Activated CD8-positive, alpha-beta memory T cell treated with anti-CD3 and anti-CD28 coated beads, Interleukin-2, amount 10 ng/mL, durations not matched to agents 7 days and 5 days (primary cell): ENCODE measurements at regions not wholly inside any gene's neighbourhood (a gene's known extent, or its start where the extent isn't known, plus 50 kb on each side); places are given as distances from the start of the nearest gene placed in this dataset.

ENCODE experiments used
- ATAC-seq: fragments of 150-1000 bp; cut with Tn5 transposase; one replicate; pipeline ENCODE4 v1.10.0; 2021; ENCODE audit warnings: moderate library complexity
- CTCF ChIA-PET: fragments of 350-600 bp; sonication (Branson Sonifier 250); formaldehyde crosslinking; loops from one replicate; lab custom pipeline; 2021; ENCODE audit warnings: antibody characterized with exemption; lab: Charles Lee
- DNase-seq: peaks from one replicate; pipeline ENCODE4 v3.0.0-alpha.2; 2020
- H3K27ac Mint-ChIP-seq: one replicate; pipeline ENCODE4 v1.8.0; 2021; ENCODE audit warnings: mild to moderate bottlenecking, mixed read lengths
- H3K27me3 Mint-ChIP-seq: one replicate; pipeline ENCODE4 v1.8.0; 2021; ENCODE audit warnings: mixed read lengths
- H3K36me3 Mint-ChIP-seq: one replicate; pipeline ENCODE4 v1.8.0; 2021; ENCODE audit warnings: mild to moderate bottlenecking, mixed read lengths
- H3K4me1 Mint-ChIP-seq: one replicate; pipeline ENCODE4 v1.8.0; 2021; ENCODE audit warnings: mixed read lengths
- H3K4me3 Mint-ChIP-seq: one replicate; pipeline ENCODE4 v1.8.0; 2021; ENCODE audit warnings: mild to moderate bottlenecking, moderate library complexity, mixed read lengths
- H3K9me3 Mint-ChIP-seq: one replicate; pipeline ENCODE4 v1.8.0; 2022; ENCODE audit warnings: low read depth, mixed read lengths

GRCh38 chr13:48181482-48182145, 51.4 kb upstream of the ITM2B start:
- peaks cover 4% of the 10 kb centered on the region for H3K36me3 Mint-ChIP-seq

GRCh38 chr13:48178126-48178525, 54.9 kb upstream of the ITM2B start:
- H3K9me3 Mint-ChIP-seq: peaks cover 2% of the 10 kb centered on the region
- DNase-seq (no peak), ATAC-seq (no peak)
- H3K4me3 Mint-ChIP-seq: no peak overlapping the region
- peaks cover 8% of the 10 kb centered on the region for H3K4me1 Mint-ChIP-seq
- peaks cover 5% of the 10 kb centered on the region for H3K27me3 Mint-ChIP-seq
- H3K27ac Mint-ChIP-seq: no peak overlapping the region
- H3K36me3 Mint-ChIP-seq: peaks cover 2% of the 10 kb centered on the region
- CTCF ChIA-PET: no interaction called here

More at GRCh38 chr13:48181482-48182145, 51.4 kb upstream of the ITM2B start:
- H3K27me3 Mint-ChIP-seq: peaks cover 5% of the 10 kb centered on the region
- DNase-seq (no peak), ATAC-seq (no peak)
- no peak overlapping the region for H3K27ac Mint-ChIP-seq
- H3K9me3 Mint-ChIP-seq: peaks cover 2% of the 10 kb centered on the region
- H3K4me1 Mint-ChIP-seq: peaks cover 22% of the 10 kb centered on the region
- no peak overlapping the region for H3K4me3 Mint-ChIP-seq
- CTCF ChIA-PET: interaction anchor here (1.2 to 1.9 kb wide), 2 partner anchors 51 to 87 kb away, joined by 4 to 5 read pairs; partner anchors contain the start of genes ITM2B and MED4

DNA sequence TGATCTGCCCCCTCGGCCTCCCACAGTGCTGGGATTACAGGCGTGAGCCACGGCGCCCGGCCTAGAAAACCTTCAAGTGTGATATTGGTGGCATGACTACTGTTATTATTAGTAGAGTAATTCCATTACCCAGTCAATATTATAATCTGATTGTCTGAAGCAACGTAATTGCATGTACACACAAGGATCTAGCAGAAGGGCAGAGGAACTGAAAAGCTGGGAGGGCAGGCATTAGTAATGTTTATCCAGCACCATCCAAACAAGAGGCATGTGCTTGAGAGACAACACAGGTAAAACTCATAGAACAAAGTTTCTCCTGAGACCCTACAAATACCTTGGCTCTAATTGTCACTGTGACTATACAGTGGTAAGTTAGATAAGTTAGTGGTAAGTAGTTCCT, 56.2 kb upstream of the ITM2B start:
- CTCF ChIA-PET: no interaction called here
- no peak overlapping the region for H3K27ac Mint-ChIP-seq

GRCh38 chr13:48175185-48175584, 57.8 kb upstream of the ITM2B start:
- no peaks in the 10 kb centered on the region for H3K36me3 Mint-ChIP-seq
- H3K4me3 Mint-ChIP-seq: no peak overlapping the region
- no peaks in the 10 kb centered on the region for H3K9me3 Mint-ChIP-seq
- CTCF ChIA-PET: interaction anchor here (1.2 to 1.4 kb wide), 2 partner anchors 44 to 48 kb away, joined by 3 read pairs; no protein-coding TSS in a partner anchor
- no peaks in the 10 kb centered on the region for H3K4me1 Mint-ChIP-seq
- H3K27me3 Mint-ChIP-seq: peaks cover 5% of the 10 kb centered on the region
- no peak overlapping the region for H3K27ac Mint-ChIP-seq
- no peak for DNase-seq
- no peak for ATAC-seq

More for the DNA sequence above, 56.2 kb upstream of the ITM2B start:
- H3K4me1 Mint-ChIP-seq: no peaks in the 10 kb centered on the region
- ATAC-seq: no peak
- no peak for DNase-seq
- no peaks in the 10 kb centered on the region for H3K9me3 Mint-ChIP-seq
- H3K36me3 Mint-ChIP-seq: no peaks in the 10 kb centered on the region
- no peak overlapping the region for H3K4me3 Mint-ChIP-seq
- peaks cover 5% of the 10 kb centered on the region for H3K27me3 Mint-ChIP-seq

DNA sequence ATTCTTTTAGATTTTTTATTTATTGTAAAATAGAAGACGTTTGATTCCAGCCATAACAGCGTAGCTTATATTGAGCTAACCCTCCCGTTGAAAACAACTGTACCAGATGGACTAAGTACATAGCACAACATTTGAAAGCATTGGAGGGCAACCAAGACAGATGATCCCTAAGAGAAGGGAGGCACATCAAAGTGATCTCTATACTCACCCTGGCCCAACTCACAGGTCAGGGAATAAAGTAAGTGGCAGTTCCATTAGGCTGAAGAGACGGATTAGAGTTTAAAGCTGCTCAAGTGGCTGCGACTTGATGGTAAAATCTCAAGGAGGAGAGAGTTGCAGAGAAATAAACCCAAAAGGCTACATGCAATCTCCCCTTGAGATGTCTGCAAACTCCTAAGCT, 65.1 kb upstream of the ITM2B start:
- H3K27ac Mint-ChIP-seq: no peak overlapping the region
- no peaks in the 10 kb centered on the region for H3K36me3 Mint-ChIP-seq
- H3K27me3 Mint-ChIP-seq: no peaks in the 10 kb centered on the region
- H3K4me3 Mint-ChIP-seq: no peak overlapping the region
- no peak for DNase-seq
- CTCF ChIA-PET: interaction anchor here (1.1 to 1.8 kb wide), 3 partner anchors 11 to 73 kb away, joined by 3 to 5 read pairs (median 4); partner anchors contain the start of gene MED4
- ATAC-seq: no peak
- no peaks in the 10 kb centered on the region for H3K4me1 Mint-ChIP-seq
- H3K9me3 Mint-ChIP-seq: no peaks in the 10 kb centered on the region

GRCh38 chr13:48165727-48166126, 67.3 kb upstream of the ITM2B start:
- no peak for ATAC-seq
- Mint-ChIP-seq H3K27me3 (no peaks in the 10 kb centered on the region), H3K4me3 (no peak overlapping the region), H3K27ac (no peak overlapping the region), H3K36me3 (no peaks in the 10 kb centered on the region), H3K9me3 (no peaks in the 10 kb centered on the region), H3K4me1 (peaks cover 2% of the 10 kb centered on the region)
- DNase-seq: no peak
- CTCF ChIA-PET: no interaction called here

GRCh38 chr13:48165063-48165462, 67.9 kb upstream of the ITM2B start:
- H3K36me3 Mint-ChIP-seq: no peaks in the 10 kb centered on the region
- peaks cover 8% of the 10 kb centered on the region for H3K4me1 Mint-ChIP-seq
- no peak for ATAC-seq
- CTCF ChIA-PET: no interaction called here
- DNase-seq: no peak
- H3K27me3 Mint-ChIP-seq: no peaks in the 10 kb centered on the region
- H3K27ac Mint-ChIP-seq: no peak overlapping the region
- H3K4me3 Mint-ChIP-seq: no peak overlapping the region
- no peaks in the 10 kb centered on the region for H3K9me3 Mint-ChIP-seq

GRCh38 chr13:48163061-48163460, 68.2 kb upstream of the MED4 start:
- peaks cover 15% of the 10 kb centered on the region for H3K4me1 Mint-ChIP-seq
- H3K27ac Mint-ChIP-seq: no peak overlapping the region
- no peak for ATAC-seq
- no peak for DNase-seq
- H3K27me3 Mint-ChIP-seq: no peaks in the 10 kb centered on the region
- no peaks in the 10 kb centered on the region for H3K9me3 Mint-ChIP-seq
- H3K4me3 Mint-ChIP-seq: no peak overlapping the region
- CTCF ChIA-PET: no interaction called here
- peaks cover 1% of the 10 kb centered on the region for H3K36me3 Mint-ChIP-seq

GRCh38 chr13:48162217-48162616, 67.3 kb upstream of the MED4 start:
- Mint-ChIP-seq H3K9me3 (no peaks in the 10 kb centered on the region), H3K27ac (no peak overlapping the region), H3K36me3 (peaks cover 1% of the 10 kb centered on the region), H3K4me3 (no peak overlapping the region), H3K4me1 (peaks cover 16% of the 10 kb centered on the region), H3K27me3 (no peaks in the 10 kb centered on the region)
- no peak for ATAC-seq
- no peak for DNase-seq
- CTCF ChIA-PET: no interaction called here

GRCh38 chr13:48161530-48162179, 66.8 kb upstream of the MED4 start:
- DNase-seq (no peak), ATAC-seq (no peak)
- Mint-ChIP-seq H3K27me3 (no peaks in the 10 kb centered on the region), H3K27ac (no peak overlapping the region), H3K4me1 (peaks cover 20% of the 10 kb centered on the region), H3K9me3 (no peaks in the 10 kb centered on the region), H3K4me3 (no peak overlapping the region), H3K36me3 (peaks cover 1% of the 10 kb centered on the region)
- CTCF ChIA-PET: interaction anchor here (1.0 kb wide), 1 partner anchor 72 kb away, joined by 3 read pairs; the partner anchor contains the start of gene ITM2B

DNA sequence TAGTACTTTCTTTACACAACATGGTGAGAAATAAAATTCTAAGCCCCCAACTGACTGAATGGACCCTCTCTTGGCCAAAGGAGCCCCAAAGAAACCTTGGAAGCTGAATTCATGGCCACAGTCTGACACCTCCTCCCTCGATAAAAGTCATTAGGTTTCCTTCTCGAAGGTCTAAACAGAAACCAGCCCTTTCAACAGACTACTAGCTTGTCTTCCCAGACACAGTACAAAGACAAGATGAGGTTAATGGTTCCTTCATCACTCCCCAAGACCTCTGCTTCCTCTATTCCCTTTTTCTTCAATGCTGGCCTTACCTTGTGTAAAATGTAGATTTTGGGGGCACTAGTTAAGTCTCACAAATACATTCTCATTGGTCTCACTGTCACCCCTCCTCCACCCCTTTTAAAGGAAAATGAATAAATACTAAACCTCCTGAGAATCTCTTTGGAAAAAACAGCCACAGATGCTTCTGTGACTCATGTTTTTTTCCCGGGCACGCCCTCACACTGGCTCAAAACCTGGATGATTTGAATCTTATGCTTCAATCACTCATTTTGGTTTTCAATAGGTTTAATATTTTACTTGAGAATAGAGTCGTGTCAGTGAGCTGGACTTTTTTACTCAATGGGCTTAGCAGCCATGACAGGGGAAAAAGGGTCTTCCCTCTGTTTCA, 65.8 kb upstream of the MED4 start:
- ATAC-seq: no peak
- H3K9me3 Mint-ChIP-seq: no peaks in the 10 kb centered on the region
- DNase-seq: no peak
- no peak overlapping the region for H3K4me3 Mint-ChIP-seq
- peaks cover 1% of the 10 kb centered on the region for H3K36me3 Mint-ChIP-seq
- CTCF ChIA-PET: interaction anchor here (1.0 kb wide), 1 partner anchor 73 kb away, joined by 3 read pairs; the partner anchor contains the start of gene ITM2B
- no peak overlapping the region for H3K27ac Mint-ChIP-seq
- H3K4me1 Mint-ChIP-seq: peaks cover 29% of the 10 kb centered on the region
- H3K27me3 Mint-ChIP-seq: no peaks in the 10 kb centered on the region

DNA sequence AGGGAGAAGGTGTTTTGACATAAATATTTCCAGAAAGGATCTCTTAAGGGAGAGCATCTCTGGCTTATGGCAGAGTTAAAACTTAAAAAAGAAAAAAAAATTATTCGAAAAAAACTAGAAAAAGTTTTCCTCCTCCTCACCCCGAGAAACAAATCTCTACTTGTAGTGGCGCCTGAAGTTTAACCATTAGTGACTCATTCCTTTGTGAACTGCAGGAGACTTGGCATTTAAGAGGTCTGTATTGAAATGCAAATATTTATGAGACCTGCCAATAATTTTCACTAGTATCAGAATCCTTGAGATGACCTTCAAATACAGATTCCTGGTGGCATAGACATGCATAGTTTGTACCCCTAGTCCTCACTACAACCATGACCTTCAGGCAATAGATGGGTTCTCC, 64.9 kb upstream of the MED4 start:
- H3K36me3 Mint-ChIP-seq: peaks cover 1% of the 10 kb centered on the region
- no peaks in the 10 kb centered on the region for H3K27me3 Mint-ChIP-seq
- no peak for DNase-seq
- ATAC-seq: no peak
- CTCF ChIA-PET: no interaction called here
- peaks cover 38% of the 10 kb centered on the region for H3K4me1 Mint-ChIP-seq
- H3K4me3 Mint-ChIP-seq: no peak overlapping the region
- no peak overlapping the region for H3K27ac Mint-ChIP-seq
- no peaks in the 10 kb centered on the region for H3K9me3 Mint-ChIP-seq

DNA sequence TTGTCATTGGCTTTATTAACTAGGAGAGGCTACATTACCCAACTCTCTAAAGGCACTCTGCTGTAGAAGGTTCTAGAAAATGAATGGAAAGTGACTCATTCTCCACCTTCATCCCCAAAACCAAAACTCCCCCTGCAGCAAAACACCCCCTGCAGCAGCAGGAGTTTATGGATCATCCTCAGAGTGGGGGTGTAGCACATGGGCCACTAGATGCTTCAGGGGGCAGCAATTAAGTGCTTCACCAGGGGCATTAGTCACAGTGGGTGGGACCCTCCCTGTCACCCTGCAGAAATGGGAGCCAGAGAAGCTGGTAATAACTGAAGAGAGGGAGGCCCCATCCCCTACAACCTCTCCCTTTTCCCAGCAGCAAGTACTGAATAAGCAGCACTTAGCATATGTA, 64.5 kb upstream of the MED4 start:
- Mint-ChIP-seq H3K27me3 (no peaks in the 10 kb centered on the region), H3K27ac (no peak overlapping the region), H3K36me3 (peaks cover 1% of the 10 kb centered on the region), H3K9me3 (no peaks in the 10 kb centered on the region), H3K4me1 (peaks cover 40% of the 10 kb centered on the region), H3K4me3 (no peak overlapping the region)
- ATAC-seq (no peak), DNase-seq (no peak)
- CTCF ChIA-PET: no interaction called here
